H1 (cell line): ENCODE measurements at regions not wholly inside any gene's neighbourhood (a gene's known extent, or its start where the extent isn't known, plus 50 kb on each side); places are given as distances from the start of the nearest gene placed in this dataset.

Experiments
- CHD2 ChIP-seq: IDR thresholded peaks from 2 replicates; pipeline ENCODE4 v1.6.1; 2012; ENCODE audit warnings: low read length, improper control_type of control experiment
- CTCF ChIP-seq, 3 experiments: IDR thresholded peaks; 1 replicate in 2 of 3; 2 replicates in 1 of 3; pipeline versions ENCODE4 v1.5.1 to v1.6.1; 2011; ENCODE audit warnings: low read length in 3 of 3, mild to moderate bottlenecking in 3 of 3, inconsistent platforms in 2 of 3, low read depth in 1 of 3, moderate library complexity in 1 of 3; ENCODE audit not compliant: insufficient read depth in 1 of 3; ENCODE audit errors: control extremely low read depth in 1 of 3
- EP300 ChIP-seq, 2 experiments: IDR thresholded peaks; 1 replicate in 1 of 2; 2 replicates in 1 of 2; pipeline ENCODE4 v1.6.1; 2011 to 2012; ENCODE audit warnings: low read depth in 2 of 2, low read length in 2 of 2, mild to moderate bottlenecking in 2 of 2, borderline replicate concordance in 1 of 2, inconsistent platforms in 1 of 2, moderate library complexity in 1 of 2
- POLR2A ChIP-seq, 2 experiments: IDR thresholded peaks; 1 replicate in 1 of 2; 2 replicates in 1 of 2; pipeline ENCODE4 v1.6.1; 2011; ENCODE audit warnings: low read depth in 2 of 2, low read length in 2 of 2, mild to moderate bottlenecking in 2 of 2; ENCODE audit errors: control extremely low read depth in 1 of 2
- RAD21 ChIP-seq, 2 experiments: IDR thresholded peaks in 1 of 2; conservative IDR thresholded peaks in 1 of 2; 2 replicates each; pipeline ENCODE4 v1.6.1; 2011; ENCODE audit warnings: low read depth in 2 of 2, low read length in 2 of 2, improper control_type of control experiment in 1 of 2, inconsistent platforms in 1 of 2, mild to moderate bottlenecking in 1 of 2, moderate library complexity in 1 of 2

- no peak for TF ChIP-seq POLR2A (IDR thresholded peaks at IDR 0.05; ENCODE audit: control extremely low read depth in 1 of 2, low read depth in 2 of 2, low read length in 2 of 2)
- TF ChIP-seq RAD21 (IDR thresholded peaks at IDR 0.05 in 1 of 2, conservative IDR thresholded peaks at IDR 0.05 in 1 of 2; ENCODE audit: low read depth in 2 of 2, low read length in 2 of 2), result no peak
- no peak for TF ChIP-seq CHD2
- no peak for TF ChIP-seq CTCF (IDR thresholded peaks at IDR 0.05; ENCODE audit: control extremely low read depth in 1 of 3, insufficient read depth in 1 of 3, low read depth in 1 of 3, low read length in 3 of 3)
- TF ChIP-seq EP300 (IDR thresholded peaks at IDR 0.05; ENCODE audit: borderline replicate concordance in 1 of 2, low read depth in 2 of 2, low read length in 2 of 2), result no peak
These were observed 56.3 kb upstream of the SLC7A11 start for GRCh38 chr4:138298431-138298830.
